ELR (cell line): ENCODE measurements at regions not wholly inside any gene's neighbourhood (a gene's known extent, or its start where the extent isn't known, plus 50 kb on each side); places are given as distances from the start of the nearest gene placed in this dataset.

ENCODE experiments used
- DNase-seq: peaks from one replicate; pipeline ENCODE4 v3.0.0-alpha.2; 2015; ENCODE audit warnings: low read depth

DNA sequence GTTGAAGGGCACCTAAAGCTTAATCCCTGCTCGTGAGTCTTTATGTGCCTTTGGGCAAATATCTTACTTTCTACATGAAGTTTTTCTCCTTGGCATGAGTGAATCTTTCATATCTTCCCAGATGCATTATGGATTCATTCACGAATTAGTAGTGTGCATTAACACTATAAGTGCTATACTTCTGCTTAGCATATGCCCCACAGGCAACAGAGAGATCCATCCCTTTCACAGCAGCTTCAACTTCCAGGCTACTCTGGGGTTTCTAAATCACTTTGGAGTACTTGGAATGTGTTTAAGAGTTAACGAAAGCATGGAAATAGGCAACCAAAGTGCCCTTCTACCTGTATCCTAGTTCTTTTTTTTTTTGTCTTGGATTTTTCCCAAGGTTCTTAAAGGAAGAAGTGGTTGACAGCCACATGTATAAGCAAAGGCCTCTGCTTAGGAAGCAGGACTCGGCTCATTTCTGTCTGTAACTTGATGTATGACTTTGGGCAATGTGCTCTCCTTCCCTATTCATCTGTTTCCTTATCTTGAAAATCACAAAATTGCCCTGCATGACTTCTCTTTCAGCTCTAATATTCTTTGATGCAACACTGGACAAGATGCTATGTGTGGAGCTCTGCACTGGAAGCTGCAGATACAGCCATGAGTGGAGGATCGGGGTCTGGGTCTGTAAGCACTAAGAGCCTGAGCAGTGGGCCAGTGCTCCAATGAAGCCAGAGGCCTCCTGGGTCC lies 54.5 kb upstream of the ME3 start:
- no peak for DNase-seq

DNA sequence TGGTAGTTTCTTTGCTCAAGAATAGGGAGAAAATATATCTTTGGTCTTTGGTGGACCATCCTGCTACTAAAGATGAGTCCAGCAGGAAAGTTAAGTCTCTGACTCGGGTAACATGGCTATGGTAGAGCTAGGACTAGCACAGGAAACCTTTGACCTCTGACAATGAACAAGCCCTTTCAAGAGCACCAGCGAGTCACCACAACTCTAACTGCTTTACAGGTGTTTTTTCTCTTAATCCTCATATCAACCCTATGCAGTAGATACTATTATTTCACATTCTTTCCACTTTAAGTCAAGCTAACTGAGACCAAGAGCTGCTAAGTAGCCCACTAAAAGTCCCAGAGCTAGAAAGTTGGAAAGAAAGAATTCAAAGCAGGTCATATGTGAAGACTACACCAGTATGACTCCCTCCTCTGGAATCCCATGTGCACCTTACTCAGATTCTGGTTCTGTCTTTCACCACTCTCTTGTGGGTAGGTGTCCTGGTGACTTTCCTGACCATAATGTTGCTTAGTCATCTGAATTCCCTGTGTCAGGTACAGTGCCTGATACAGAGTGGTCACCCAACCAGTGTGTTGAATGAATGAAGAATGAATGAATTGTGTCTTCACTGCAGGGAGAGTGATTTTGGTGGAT lies 53.8 kb upstream of the ME3 start:
- peak; percentile 89 for DNase-seq

DNA sequence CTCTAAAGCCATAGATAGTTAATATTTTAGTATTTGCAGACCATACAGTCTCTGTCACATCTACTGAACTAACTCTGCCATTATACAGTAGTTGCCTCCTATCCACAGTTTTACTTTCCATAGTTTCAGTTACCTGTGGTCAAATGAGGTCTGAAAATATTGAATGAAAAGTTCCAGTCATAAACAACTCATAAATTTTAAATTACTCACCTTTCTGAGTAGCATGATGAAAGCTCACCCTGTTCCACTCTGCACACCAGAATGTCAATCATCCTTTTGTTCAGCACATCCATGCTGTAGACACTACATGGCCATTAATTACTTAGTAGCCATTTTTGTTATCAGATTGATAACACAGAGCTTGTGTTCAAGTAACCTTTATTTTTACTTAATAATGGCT lies 51.7 kb upstream of the ME3 start:
- no peak for DNase-seq

DNA sequence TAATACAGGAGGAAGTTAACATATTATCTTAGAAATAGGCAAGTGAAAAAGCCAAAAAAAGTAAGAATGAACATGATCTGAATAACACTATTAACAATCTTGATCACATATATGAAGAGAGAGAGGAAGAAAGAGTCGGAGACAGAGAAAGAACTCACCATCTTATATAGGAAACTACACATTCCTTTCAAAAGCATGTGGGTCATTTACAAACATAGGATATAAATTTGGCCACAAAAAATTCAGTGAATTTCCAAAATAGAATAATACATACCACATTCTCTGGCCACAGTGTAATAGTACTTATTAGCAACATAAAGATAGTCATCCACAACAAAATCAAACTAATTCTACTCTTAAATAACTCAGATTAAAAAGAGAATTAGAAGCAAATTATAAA lies 50.9 kb upstream of the ME3 start:
- no peak for DNase-seq

DNA sequence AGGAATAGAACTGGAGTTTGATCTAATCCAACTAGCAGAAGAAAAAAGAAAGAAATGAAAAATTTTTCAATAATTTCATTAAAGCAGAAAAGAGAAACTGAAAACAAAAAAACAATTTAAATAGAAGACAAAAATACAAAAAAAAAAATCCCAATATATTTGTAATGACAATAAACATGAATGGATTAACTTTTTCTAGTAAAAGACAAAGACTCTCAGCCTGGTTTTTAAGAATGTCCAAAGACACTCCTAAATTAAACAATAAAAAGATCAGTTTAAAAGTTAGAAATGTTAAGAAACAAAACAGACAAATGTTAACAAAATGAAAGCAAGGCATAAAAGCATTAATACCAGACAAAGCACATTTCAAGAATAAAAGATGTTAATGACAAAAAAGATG lies 50.3 kb upstream of the ME3 start:
- no peak for DNase-seq
